ENCODE measurements at regions not wholly inside any gene's neighbourhood (a gene's known extent, or its start where the extent isn't known, plus 50 kb on each side); places are given as distances from the start of the nearest gene placed in this dataset.

DNA sequence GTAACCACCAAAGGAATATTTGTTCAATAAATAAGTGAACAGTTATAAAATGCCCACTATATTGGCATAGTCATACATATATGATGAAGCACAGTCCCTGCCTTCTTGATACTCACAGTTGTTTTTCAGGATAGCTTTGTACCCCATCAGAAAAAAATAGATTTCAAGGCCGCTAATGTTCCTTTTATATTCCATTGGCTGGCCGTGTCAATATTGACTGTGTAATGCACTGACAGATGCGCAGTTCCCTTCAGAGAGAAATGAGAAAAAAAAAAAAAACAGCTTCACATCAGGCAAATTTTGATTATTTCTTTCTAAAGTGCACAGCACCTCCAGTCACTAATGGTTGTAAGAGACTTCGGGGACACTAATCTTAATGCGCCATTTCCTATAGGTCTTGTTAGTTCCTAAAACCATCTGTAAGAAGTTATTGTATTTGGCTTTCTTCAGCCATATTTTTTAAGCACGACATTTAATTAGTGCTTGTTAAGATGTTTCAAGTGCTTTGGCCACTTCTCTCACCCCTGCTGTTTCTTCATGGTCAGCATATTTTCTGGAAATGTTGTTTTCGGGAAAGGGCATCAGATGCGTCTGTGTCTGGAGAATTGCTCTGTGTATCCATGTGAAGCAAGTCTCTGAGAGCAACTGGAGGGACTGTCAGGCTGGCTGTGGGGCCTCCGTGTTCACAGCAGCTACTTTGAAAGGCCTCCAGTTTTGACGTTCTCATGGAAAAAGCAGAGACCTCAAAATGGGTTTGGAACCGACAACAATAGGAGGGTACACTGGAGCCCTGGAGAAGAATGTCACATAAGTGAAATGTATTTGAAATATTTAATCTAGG is 378.3 kb downstream of the MTX2 start:
- no peak for DNase-seq (ENCODE audit: low read depth in 2 of 2)

DNA sequence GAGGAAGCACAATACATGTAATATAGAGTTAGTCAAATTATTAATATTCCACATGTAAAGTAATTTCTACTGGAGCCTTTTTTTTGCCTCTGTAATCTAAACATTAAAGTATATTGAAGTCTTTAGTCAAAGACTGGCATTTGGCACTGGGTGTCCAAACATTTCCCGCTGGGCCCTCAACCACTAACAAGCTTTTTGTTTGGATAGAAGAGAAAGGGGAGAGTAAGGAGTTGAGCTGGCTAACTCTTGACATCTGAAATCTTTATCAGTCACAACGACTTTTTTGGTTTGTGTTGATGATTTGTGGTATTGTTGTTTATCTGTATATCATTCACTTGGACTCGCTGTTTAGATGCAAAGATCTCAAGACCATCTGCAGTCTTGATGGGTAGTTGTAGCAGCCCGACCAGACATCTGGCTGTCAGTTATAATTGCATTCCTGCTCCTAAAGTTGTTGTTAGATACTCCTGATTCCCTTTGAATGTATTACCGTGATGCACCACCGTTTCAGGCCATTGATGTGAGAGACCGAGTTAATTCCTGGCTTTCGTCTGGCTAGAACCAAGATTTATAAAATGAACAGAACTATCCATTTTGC is 379.6 kb downstream of the MTX2 start:
- no peak for DNase-seq (ENCODE audit: low read depth in 2 of 2)

DNA sequence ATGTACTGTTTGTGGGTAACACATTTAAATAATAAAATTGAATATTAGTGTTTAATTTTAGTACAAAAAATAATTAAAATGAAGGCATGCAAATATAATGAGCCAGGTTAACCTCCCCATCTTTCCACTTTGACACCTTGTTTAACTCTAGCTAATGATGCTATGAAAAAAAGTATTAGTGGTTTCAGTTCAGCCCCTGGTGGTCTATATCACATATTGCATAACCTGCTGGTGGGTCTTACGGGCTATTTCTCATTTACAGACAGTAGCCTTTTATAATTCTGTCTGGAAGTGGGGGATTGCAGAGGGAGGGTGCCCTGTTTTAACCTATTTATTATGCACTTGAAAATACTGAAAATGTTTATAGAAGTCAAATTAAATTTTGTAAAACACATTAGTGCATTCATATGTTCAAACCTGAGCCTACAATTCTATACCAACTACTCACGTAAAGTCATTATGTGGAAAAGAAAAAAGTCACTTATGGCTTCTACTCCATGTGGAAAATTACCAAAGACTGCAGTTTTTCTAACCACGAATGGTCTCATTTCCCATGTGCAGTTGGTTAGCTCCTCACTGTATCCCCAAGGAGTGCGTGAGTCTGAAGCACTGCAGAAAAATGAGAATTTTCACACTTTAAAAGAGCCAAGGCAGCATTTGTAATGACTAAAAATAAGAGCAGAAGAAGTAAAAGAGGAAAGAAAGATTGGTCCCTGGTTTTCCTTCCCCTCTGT is 381.0 kb downstream of the MTX2 start:
- no peak for DNase-seq (ENCODE audit: low read depth in 2 of 2)

DNA sequence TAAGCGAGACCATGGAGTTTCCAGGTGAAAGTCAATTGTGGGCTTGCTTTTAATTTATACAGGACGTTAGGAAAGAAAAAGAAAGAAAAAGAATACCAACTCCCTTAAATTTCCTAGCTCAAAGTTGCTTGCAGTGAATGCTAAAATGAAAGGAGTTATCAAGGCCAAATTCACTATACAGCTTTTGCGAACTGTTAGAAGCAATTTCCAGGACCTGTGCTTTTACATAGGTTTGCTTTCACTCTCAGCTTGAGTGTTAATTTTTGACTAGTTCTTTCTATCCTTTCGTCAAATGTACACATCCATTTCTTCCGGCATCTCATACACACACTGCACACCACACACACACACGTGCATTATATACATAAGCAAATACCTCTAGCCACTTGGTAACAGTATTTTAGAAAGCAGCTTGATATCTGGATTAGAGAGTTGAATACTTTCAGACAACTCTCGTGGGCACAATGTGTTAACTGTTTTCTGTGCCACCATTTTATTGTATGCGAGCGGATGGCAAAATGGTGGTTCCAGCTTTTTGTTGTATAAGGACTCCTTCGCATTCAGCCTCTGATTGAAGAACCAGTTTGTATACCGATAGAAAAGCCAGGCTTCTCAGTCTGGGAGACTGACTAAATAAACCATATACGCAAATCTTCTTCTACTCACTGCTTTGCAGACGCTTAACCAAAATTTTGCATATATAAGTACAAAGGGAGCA is 381.8 kb downstream of the MTX2 start:
- DNase-seq (ENCODE audit: low read depth in 2 of 2), result no peak

DNA sequence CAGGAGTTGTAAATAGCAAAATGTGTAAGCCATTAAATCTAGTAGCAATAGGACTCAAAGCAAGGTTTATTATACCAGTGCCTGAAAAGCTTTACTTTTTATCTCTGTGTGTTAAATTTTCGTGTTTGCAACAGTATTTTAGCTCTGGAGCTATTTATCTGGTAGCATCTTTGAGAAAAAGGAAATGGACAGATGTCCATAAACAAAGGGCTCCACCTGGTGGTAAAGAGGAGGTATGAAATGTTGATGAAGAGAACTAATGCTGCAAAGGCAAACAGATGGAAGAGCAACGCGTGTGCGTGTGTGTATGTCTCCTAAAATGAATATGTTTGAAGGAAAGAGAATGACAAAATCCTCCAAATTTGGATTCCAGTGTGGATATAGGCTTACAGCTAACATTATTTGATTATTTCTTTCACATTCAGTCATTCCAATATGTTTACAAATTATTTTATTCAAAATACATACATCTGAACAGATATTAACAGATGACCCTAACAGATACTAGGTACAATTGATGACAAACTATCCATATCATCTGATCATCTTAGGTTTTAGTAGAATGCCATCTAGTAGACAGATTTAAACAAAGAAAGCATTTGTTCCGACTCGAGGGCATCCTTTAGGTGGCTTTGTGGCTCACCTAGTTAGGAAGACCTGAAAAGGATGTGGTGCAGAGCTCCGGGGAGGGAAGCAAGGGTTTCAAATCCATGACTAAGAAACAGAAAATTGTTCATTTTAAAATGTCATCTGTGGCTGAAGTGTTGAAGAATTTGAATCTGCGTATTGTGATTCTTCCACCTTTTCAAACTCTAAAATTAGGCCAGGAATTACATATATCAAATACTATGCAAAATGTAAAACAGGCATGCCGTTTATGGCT is 383.3 kb downstream of the MTX2 start:
- DNase-seq (ENCODE audit: low read depth in 2 of 2), result no peak

DNA sequence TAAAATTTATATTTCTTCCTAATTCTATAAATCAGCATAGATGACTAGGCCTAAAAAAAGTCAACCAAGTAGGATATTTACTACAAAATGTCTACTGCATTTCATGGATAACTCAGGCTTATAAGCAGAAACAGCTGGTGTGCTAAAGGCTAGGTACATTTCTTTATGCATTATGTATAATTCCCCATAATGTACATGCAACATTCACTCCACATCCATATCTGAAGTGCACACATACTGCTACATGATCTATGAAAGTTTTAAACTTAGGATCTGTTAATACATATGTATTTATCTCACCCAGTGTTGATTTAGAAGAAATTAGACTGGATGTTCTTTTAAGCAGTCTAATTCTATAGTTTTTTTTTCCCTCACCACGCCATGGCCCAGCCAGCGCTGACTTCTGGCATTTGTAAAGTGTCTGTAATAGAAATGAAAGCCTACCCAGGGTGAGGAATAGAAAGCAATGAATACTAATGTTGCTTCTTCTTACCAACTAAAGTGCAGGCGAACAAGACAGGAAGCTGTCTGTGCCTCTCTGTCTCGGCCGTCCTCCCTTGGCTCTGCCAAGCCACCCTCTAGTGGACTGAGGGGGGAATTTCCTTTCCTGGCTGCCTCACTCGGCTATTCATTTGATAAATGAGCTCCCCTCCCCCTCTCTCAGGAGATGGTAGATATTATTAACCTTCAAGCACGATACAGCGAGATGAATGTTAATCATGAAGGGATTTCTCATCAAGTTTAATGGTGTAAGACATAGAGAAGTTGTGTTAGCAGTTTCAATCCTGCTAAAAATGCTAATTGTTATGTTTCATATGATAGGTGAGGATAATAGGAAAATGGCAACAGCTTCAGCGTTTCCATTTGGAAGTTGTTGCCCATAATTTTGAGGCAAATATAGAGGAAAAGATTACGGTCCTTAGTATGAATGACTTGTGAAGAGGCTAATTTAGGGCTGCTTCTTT is 384.5 kb downstream of the MTX2 start:
- DNase-seq (ENCODE audit: low read depth in 2 of 2), result no peak

DNA sequence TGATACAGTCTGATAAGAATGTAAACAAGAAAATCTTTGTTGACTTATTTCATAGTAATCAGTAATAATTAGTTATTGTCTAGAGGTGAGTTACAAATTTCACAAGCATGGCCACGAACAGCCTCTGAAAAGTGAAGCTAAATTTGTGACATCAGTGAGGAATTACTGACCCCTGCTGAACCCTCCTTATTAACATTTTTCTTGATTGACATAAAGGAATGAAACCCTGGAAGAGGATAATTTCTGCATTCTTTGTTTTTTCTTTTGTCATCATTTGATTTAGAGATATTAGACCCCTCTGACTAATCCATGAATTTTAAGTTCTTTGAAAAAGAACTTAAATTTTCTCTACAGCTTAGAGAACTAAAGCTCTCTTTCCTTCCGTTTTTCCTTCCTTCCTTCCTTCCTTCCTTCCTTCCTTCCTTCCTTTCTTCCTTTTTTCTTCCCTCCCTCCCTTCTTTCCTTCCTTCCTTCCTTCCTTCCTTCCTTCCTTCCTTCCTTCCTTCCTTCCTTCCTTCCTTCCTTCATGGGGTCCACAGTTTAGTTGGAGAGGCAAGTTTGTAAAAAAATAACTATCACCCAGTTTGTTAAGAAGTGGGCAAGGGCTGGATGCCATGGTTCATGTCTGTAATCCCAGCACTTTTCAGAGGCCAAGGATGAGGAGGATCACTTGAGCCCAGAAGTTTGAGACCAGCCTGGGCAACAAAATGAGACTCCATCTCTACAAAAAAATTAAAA is 387.0 kb downstream of the MTX2 start:
- DNase-seq (ENCODE audit: low read depth in 2 of 2), result no peak

DNA sequence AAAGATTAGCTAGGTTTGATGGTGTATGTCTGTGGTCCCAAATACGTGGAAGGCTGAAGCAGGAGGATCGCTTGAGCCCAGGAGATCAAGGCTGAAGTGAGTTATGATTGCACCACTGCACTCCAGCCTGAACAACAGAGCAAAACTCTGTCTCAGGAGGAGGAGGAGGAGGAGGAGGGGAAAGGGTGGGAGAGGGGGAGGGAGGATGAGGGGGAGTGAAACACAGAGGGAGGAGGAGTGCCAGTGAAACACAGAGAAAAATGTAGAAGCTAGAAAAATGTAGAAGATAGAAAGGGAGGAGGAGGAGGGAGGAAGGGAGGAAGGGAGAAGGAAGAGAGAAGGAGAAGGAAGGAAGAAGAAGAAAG is 387.5 kb downstream of the MTX2 start:
- DNase-seq (ENCODE audit: low read depth in 2 of 2), result no peak

DNA sequence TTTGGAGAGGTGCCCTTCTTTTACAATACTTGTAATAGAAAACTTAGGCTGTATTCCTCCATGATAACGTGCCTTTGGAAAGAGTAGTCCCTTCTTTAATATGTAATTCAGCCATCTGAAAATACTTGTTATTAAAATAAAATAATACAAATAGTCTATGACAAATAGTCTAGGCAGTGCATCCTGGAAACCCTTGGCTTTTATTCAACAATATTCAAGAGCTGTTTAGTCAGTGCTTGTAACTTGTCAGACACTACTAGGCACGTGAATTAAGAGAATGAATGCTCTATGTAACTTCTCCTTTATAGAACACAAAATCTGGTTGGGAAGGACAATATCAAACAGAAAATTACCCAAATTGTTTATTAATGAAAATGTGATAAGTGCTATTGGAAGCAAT is 388.2 kb downstream of the MTX2 start:
- DNase-seq (ENCODE audit: low read depth in 2 of 2), result no peak

DNA sequence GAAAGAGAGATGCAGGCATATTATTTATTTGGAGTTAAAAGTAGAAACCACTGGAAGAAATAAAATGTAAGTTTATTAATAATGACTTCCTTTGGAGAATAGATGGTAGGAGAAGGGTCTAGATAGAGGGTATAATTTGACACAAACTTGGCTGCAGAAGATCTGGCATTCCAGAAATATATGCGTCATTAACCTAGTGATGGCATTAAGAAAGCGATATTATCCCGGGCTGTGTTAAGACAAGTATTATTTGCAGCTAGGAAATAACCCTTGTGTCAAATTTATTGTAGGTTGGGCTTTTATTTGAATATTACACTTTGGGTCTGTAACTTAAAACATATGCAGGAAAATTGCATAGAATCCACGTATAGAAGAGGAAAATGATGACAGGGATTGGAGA is 389.5 kb downstream of the MTX2 start:
- DNase-seq (ENCODE audit: low read depth in 2 of 2), result no peak

DNA sequence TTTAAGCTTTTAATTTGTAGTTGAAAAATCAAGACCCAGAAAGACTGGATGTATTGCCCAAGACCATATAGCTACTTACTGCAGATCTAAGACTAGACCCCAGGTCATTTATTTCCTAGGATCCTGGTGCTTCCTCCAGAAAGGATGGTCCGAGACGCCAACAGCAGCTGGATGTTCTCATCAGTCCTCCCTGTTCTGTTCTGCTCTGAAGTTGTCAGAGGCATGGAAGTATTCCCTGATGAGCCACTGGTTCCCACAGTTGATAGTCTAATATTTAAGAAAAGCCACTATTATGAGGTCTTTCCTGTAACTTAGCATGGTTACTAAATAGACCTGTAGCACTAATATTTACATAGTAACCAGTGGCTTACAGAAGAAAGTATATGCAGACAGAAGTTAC is 393.5 kb downstream of the MTX2 start:
- DNase-seq (ENCODE audit: low read depth in 2 of 2), result no peak

DNA sequence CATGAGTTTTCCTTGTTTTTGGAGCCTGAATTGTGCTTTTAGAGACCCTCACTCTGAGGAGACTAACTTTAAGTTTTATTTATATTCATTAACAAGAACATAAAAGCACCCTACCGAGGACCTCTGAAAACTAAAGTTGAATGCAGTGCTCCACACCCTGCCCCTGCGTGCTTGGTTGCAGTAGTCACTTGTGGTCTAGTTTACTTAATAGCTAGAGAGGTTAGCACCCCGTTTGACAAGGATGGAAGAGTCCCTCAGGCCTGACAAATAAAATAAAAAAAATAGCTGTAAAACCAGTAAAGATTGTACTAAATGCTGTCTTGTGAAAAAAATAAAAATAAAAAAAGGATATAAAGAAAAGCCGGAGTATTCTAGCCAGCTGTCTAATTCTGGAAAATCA is 395.2 kb downstream of the MTX2 start:
- no peak for DNase-seq (ENCODE audit: low read depth in 2 of 2)

DNA sequence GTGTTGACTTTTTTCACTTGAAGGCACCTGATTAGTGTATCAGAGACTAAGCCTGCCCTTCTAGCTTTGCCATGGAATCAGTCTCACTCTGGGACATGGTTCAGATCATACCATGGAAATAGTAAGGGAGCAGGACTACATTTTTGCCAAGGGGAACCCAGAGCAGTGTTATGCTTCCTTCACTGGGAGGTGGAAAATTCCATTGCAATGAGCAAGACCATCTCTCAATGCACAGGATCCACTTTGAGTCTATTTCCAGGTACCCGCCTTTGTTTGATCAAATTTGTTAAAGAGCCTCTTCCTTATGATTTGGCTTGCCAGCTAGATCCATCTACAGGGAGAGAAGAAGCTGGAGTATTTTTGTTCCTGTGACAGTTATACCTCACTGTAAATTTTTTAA is 395.8 kb downstream of the MTX2 start:
- no peak for DNase-seq (ENCODE audit: low read depth in 2 of 2)

DNA sequence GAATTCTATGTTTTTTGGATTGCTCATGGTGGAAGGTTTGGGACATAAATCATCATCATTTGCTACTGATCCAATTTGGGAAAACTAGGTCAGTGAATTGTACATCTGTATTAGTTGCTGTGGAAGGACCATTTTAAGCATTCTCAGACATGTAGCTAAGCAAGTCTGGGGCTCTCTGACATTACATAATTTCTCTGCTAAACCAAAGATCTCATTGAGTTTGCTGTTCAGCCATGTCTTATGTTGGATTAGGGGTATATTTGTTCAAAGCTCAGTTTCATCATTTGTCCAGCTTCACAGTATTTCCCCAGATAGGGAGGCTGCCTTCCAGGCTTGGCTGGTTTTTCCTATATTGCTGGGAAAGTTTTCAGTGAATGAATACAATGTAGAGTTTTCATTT is 399.7 kb downstream of the MTX2 start:
- DNase-seq (ENCODE audit: low read depth in 2 of 2), result no peak

DNA sequence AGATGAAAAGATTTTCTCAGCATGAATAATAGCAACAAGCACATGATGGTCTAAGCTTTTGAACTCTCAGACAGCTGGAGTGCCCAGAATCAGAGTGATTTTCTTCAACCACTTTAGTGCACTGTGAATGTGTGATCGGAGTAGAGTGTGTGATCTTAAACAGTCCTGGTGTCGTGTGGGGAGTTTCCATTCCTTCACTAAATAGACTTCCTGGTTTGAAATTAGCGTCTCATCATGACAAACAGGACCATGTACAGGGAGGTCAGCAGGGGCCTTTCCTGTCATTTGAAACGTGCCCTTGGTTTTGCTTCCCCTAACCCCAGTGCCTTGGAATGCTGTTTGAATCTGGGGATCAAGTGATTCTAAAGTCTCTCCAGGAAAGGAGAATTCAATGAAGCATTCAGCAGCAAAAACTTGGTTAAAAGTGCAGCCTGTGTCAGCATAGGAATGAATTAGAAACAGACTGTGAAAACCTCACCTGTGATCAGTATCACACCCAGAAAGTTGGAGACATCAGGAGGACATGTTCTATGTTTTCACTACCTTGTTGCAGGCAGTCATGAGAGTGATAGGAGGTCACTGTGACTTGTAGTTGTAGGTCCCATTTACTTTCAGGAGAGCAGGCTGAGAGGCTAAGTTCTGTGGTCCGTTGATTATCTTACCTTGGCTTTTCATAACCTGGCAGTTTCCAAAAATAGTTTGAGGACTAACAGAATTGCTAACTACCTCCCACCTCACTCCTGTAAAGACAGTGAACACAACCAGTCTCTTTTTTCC is 400.3 kb downstream of the MTX2 start:
- DNase-seq (ENCODE audit: low read depth in 2 of 2), result no peak

DNA sequence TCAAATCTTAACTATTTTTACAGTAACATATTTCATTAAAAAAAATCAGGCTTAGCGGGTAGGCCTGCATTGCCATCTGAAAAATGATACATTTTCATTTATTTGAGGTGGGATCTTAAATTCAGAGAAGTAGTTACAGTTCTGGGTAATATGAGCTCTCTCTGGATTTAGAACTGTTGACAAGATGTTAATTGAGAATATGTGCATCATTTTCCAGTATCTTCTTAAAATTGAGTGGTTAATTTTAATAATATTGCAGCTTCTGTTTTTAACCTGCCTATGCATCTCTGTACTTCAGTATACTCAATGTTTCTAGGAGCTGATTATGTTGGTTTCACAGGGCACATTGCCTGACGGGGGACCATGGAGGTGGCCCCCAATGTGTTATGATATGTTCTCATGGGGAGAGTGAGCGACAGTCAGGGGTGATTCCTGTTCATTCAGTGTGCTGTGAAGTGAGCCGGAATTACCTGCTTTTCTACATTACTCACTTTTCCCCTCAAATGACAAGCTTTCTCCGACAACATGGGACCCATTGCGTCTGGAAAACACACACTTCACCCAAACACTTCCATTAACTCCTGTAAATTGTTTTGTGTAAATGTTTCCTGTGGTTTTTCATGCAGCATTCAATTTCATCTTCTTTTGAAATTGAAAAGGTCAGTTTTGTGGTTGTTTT is 406.2 kb downstream of the MTX2 start:
- no peak for DNase-seq (ENCODE audit: low read depth in 2 of 2)

DNA sequence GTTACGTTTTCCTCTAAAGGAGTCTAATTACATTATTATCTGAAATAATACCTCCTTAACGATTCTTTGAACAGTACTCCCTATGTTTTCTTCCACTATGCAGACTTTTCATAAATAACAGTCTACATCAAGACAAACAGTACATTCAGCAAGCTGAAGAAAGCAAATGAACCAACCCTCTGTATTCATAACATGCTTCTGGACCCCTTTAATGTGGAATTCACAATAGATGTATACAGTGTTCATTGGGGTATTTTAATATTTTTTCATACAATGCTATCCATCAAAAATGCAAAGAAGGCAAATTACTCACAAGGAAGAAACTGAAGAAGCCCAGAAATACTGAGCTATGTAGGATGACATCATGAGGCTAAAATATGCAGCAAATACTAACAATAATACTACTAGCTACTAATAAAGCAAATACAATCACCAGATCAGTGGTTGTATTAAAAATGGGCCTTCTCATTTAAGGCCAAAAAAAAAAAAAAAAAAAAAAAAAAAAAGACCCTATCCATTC is 408.6 kb downstream of the MTX2 start:
- DNase-seq (ENCODE audit: low read depth in 2 of 2), result no peak

DNA sequence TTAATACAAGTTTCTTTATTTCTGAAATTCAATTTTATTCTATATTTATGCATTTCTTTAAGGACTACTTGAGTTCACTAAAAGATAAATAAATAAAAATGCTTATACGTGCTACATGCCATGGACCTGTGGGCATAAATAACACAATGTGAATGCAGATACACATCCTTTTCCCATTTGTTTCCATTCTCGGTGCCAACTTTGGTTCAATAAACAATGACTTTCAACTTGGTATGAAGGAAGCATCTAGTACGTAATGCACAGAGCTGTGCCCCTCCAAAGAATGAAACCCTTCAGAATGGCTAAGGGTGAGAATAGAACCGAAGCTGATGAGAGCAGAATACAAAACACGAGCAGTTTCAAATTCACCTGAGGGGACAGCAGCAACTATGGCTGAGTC is 409.3 kb downstream of the MTX2 start:
- DNase-seq (ENCODE audit: low read depth in 2 of 2), result no peak
